Fibroblast of mammary gland (primary cell): ENCODE measurements at regions not wholly inside any gene's neighbourhood (a gene's known extent, or its start where the extent isn't known, plus 50 kb on each side); places are given as distances from the start of the nearest gene placed in this dataset.

ENCODE experiments used
- DNase-seq: peaks from one replicate; pipeline ENCODE4 v3.0.0-alpha.2; 2010; ENCODE audit warnings: low read depth
- H3K4me3 ChIP-seq: 2 replicates; pipeline ENCODE4 v1.5.1; 2011; ENCODE audit warnings: low read depth, mild to moderate bottlenecking, low read length, moderate library complexity; ENCODE audit not compliant: control insufficient read depth
- TF ChIP-seq, protein P1 (sequence below): conservative IDR thresholded peaks from 2 replicates; pipeline ENCODE4 v1.5.1; 2011; ENCODE audit warnings: low read depth, low read length, inconsistent platforms; ENCODE audit not compliant: control insufficient read depth, insufficient read depth

DNA sequence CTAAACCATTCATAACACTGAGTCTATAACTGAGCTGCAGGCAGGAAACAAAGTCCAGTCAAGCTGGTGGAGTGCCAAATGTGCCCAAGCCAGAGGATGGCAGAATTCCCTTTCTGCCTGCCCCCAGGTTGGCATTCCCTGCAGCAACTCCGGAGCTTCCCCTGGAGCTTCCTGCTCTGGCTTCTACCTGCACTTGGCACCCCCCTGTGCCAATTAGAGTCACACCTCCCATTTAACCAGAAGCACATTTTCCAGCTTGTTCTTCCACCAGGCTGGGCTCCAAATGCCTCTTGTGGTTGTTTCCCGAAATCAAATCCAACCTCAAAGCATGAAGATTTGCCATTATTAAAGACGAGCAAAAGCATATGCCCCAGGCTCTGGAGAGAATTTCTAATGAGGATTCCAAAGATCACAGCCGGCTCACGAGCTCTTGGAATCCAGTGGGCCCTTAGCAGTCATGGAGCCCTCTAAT is 294.5 kb downstream of the RRAGC start:
- no peak for DNase-seq
- TF ChIP-seq, protein P1, sequence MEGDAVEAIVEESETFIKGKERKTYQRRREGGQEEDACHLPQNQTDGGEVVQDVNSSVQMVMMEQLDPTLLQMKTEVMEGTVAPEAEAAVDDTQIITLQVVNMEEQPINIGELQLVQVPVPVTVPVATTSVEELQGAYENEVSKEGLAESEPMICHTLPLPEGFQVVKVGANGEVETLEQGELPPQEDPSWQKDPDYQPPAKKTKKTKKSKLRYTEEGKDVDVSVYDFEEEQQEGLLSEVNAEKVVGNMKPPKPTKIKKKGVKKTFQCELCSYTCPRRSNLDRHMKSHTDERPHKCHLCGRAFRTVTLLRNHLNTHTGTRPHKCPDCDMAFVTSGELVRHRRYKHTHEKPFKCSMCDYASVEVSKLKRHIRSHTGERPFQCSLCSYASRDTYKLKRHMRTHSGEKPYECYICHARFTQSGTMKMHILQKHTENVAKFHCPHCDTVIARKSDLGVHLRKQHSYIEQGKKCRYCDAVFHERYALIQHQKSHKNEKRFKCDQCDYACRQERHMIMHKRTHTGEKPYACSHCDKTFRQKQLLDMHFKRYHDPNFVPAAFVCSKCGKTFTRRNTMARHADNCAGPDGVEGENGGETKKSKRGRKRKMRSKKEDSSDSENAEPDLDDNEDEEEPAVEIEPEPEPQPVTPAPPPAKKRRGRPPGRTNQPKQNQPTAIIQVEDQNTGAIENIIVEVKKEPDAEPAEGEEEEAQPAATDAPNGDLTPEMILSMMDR, result no peak
- H3K4me3 ChIP-seq, result no peak overlapping the region

DNA sequence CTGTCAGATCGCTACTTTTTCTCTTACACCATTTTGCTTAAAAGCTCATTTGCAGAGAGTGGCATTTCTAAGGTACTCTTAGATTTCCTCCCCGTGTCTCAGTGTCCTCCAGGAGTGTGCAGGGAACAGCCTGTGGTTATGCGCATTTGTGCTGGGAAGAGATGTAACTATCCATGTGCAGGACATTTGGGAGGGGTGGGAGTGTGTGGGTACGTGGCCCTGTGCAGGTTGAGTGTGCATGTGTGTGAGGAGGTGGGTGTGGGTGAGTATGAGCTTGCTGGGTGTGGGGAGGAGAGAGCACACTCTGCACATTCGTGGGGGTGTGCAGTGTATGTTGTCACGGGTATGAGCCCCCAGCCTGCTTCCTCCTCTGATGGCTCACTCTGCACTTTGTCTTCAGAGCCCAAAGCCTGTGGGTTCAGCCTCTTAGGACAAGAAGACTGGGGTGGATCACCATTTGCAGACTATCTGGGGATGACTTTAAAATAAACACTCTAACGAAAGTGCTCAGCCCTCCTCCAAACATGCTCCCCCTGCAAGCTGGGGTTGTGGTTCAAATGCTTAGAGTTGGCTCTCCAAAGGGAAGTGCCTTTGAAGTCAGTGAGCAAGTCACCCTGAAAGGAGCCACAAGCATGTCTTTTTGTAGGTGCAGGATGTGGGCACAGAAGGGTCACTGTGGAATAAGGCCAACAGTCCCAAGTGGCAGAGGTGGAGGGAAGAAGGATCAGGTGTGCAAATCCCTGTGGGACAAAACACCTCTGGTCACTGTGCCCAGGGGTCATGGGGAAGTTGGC is 295.4 kb downstream of the RRAGC start:
- DNase-seq, result no peak
- TF ChIP-seq, protein P1, result no peak
- no peak overlapping the region for H3K4me3 ChIP-seq

DNA sequence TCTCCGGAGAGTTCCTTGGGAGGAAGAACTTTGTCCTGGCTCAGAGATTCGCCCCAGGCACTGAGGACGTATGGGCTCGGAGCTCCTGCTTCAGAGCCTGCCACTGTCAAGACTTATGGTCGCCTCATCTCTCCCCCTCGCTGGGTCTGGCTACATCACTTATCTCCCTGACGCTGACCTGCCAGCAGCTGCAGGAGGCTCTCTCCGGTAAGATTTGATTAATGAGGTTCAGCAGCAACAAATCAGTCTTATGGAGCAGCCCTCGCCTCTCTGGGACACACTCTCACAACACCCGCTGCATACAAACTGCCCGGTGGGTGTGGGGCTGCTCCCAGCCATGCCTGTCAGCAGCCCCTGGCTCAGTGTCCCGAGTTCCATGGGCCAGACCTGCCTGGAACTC is 297.8 kb downstream of the RRAGC start:
- no peak for DNase-seq
- TF ChIP-seq, protein P1, result no peak
- no peak overlapping the region for H3K4me3 ChIP-seq

DNA sequence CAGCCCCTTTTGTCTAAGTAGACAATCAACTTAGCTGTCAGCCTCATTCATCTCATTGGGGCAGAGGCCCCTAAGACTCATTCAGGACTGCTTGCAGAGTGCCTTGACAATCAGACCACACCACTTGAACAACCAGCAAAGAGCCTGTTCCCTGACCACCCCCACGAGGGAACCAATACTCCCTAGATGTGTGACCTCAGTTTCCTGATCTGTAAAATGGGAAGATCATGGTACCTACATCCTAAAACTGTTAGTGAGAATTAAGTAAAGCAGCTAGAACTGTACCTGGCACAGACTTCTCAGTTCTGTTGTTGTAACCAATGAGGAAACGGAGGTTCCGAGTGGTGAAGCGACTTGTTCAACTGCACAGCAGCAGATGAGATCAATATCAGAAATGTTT is 298.5 kb downstream of the RRAGC start:
- H3K4me3 ChIP-seq, result no peak overlapping the region
- TF ChIP-seq, protein P1, result no peak
- no peak for DNase-seq

DNA sequence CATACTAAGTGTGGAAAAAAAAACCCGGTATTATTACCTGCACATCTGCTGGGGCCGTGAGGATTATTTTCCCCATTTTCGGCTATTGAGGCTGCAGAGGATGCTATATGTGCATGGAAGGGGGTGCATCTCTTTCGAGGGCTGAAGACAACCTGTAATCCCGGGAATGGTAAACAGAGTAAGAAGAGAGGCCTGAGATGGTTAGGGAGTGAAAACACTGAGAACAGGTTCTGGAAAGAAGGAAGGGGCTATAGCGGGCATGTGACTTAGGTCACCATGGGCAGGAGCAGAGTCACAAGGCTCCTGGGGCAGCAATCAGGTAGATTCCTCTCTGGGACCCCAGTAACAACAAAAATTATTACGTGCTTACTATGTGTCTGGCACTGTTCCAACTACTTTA is 299.1 kb downstream of the RRAGC start:
- DNase-seq, result no peak
- no peak overlapping the region for H3K4me3 ChIP-seq

DNA sequence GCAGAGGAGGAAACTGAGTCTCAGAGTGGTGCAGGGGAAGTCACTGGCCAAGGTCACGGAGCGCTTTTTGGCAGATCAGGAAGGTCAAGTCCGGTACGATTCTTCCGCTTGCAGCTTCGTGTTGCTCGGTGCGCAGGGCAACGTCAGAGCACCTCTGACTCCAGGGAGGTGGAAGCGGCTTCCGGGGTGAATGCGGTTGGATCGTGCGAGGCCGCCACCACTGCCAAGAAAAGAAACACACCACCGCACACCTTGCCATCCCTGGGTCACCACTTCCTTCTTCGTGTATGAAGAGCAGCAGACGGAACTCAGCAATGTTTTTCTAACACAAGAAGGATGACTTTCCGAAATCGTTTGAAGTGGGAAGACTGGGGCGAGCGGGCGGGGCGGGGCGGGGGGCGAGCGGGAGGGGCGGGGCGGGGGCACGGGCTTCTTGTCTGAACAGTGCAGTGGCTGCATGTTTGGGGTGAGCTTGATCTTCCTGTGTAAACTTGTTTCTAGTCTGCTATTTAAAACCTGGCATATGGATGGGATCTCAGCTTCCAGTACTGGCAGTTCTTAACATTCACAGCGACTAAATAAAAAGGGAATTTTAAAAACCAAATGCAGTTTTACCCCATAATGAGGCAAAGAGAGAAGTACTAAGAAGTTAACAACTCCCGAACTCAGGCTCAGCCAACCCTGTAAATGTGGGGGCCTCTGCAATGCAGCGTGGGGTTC is 300.0 kb downstream of the RRAGC start:
- DNase-seq, result no peak
- no peak overlapping the region for H3K4me3 ChIP-seq
- TF ChIP-seq, protein P1, result no peak

More for the DNA sequence above, 299.1 kb downstream of the RRAGC start:
- TF ChIP-seq, protein P1, result no peak
